Hepatocyte (in vitro differentiated cells): ENCODE measurements at regions not wholly inside any gene's neighbourhood (a gene's known extent, or its start where the extent isn't known, plus 50 kb on each side); places are given as distances from the start of the nearest gene placed in this dataset.
"Not testable (repeated sequence)": the region's sequence is repeated elsewhere in the genome, so short reads cannot be mapped to it uniquely, and the experiment has no call there.

ENCODE experiments used
- DNase-seq: peaks from one replicate; pipeline ENCODE4 v3.0.0-alpha.2; 2016; ENCODE audit warnings: low spot score
- H2AFZ ChIP-seq: fragments of 200-600 bp; sonication (generic); 2 replicates; pipeline ENCODE4 v1.6.0; 2016; ENCODE audit warnings: antibody characterized with exemption, mild to moderate bottlenecking
- H3K27ac ChIP-seq: fragments of 200-600 bp; sonication (generic); 2 replicates; pipeline ENCODE4 v1.5.1; 2016; ENCODE audit warnings: mild to moderate bottlenecking
- H3K27me3 ChIP-seq: fragments of 200-600 bp; sonication (generic); 2 replicates; pipeline ENCODE4 v1.6.1; 2016
- H3K36me3 ChIP-seq: fragments of 200-600 bp; sonication (generic); replicated peaks from 2 replicates; pipeline ENCODE4 v1.5.1; 2016; ENCODE audit warnings: low read depth; ENCODE audit not compliant: insufficient read depth
- H3K4me1 ChIP-seq: fragments of 200-600 bp; sonication (generic); 2 replicates; pipeline ENCODE4 v1.5.1; 2016; ENCODE audit warnings: mild to moderate bottlenecking, moderate library complexity; ENCODE audit not compliant: insufficient read depth
- H3K4me2 ChIP-seq: fragments of 200-600 bp; sonication (generic); 2 replicates; pipeline ENCODE4 v1.6.0; 2016
- H3K4me3 ChIP-seq: fragments of 200-600 bp; sonication (generic); 2 replicates; pipeline ENCODE4 v1.5.1; 2016; ENCODE audit warnings: mild to moderate bottlenecking
- H3K79me2 ChIP-seq: fragments of 200-600 bp; sonication (generic); 2 replicates; pipeline ENCODE4 v1.6.0; 2017; ENCODE audit warnings: mild to moderate bottlenecking
- H3K9me2 ChIP-seq: fragments of 200-600 bp; sonication (generic); replicated peaks from 2 replicates; pipeline ENCODE4 v1.6.0; 2017; ENCODE audit warnings: mild to moderate bottlenecking; ENCODE audit not compliant: insufficient read depth
- H3K9me3 ChIP-seq: fragments of 200-600 bp; sonication (generic); 2 replicates; pipeline ENCODE4 v1.5.1; 2016; ENCODE audit warnings: low read depth, mild to moderate bottlenecking
- H4K20me1 ChIP-seq: fragments of 200-600 bp; sonication (generic); 2 replicates; pipeline ENCODE4 v1.6.0; 2016; ENCODE audit warnings: mild to moderate bottlenecking; ENCODE audit not compliant: insufficient read depth, poor library complexity, severe bottlenecking
- CTCF ChIP-seq: fragments of 200-600 bp; sonication (generic); IDR thresholded peaks from 2 replicates; pipeline ENCODE4 v1.5.1; 2016; ENCODE audit warnings: antibody characterized with exemption, mild to moderate bottlenecking; ENCODE audit not compliant: poor library complexity
- EZH2 ChIP-seq: fragments of 200-600 bp; sonication (generic); IDR thresholded peaks from 2 replicates; pipeline ENCODE4 v1.6.1; 2016; ENCODE audit warnings: antibody characterized with exemption, mild to moderate bottlenecking, borderline replicate concordance
- EZH2phosphoT487 ChIP-seq: fragments of 200-600 bp; sonication (generic); IDR thresholded peaks from one replicate; pipeline ENCODE4 v1.6.1; 2018; ENCODE audit warnings: antibody characterized with exemption, mild to moderate bottlenecking, low read depth, moderate library complexity; ENCODE audit not compliant: unreplicated experiment, severe bottlenecking
- WGBS: methylation state at CpG from one replicate; pipeline ENCODE4 v1.1.6; 2016; ENCODE audit warnings: low lambda C conversion rate; ENCODE audit errors: missing lambda C conversion rate; 5-methylcytosine and 5-hydroxymethylcytosine counted together

DNA sequence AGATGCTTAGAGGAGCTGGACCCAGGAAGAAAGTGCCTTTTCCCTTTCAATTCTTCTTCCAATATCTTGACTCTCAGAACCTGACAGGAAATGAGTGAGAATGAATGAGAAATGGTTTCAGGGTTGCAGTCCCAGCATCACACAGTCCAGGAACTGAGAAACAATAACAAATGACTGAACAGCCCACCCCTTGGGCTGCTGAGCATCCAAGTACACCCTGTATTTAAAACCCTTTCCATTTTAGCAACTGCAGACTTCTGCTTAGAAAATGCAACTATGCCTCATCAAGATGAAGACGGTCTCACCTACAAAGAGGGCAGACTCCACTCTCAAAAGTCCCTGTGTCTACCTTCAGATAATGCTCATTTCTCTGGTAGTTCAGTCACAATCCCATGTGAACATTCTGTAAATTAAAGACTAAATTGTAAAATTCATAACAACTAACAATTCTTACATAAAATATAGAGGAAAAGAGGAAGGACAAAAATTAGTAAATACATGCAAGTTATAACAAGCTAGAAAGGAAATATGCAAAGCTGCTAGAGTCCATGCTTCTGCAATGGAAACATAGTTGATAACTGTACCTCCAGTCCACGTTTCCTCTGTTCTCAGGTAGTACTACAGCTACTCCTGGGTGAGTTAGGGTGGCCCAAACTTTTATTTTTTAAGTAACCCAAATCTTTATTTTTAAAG lies 316.5 kb downstream of the ICE1 start:
- TF ChIP-seq CTCF (no peak), EZH2 (no peak), EZH2phosphoT487 (no peak)
- Histone ChIP-seq H3K79me2 (no peaks in the 10 kb centered on the region), H3K27me3 (no peaks in the 10 kb centered on the region), H3K9me3 (no peaks in the 10 kb centered on the region), H3K9me2 (no peaks in the 10 kb centered on the region), H3K36me3 (no peaks in the 10 kb centered on the region), H3K4me3 (no peak overlapping the region), H3K27ac (no peak overlapping the region), H2AFZ (no peak overlapping the region), H4K20me1 (no peaks in the 10 kb centered on the region), H3K4me1 (no peaks in the 10 kb centered on the region), H3K4me2 (no peak overlapping the region)
- no peak for DNase-seq
- WGBS = 78% methylated on average over 2 of the region's 2 CpGs

DNA sequence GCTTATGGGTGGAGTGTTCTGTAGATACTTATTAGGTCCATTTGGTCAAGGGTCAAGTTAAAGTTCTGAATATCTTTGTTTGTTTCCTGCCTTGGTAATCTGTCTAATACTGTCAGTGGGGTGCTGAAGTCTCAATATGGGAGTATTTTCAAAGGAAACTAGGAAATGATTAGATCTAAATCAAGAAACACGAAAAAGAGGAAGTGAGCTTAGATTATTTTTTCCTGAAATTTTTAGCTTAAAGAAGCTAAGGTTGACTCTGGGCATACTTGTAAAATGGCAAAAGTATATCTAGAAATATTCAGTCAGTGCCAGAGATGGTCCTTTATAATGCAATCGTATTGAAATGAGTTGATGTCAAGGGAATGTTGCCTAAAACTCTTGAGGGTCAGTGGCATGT lies 313.5 kb downstream of the ICE1 start:
- TF ChIP-seq EZH2 = no peak
- TF ChIP-seq CTCF = no peak
- no peak for TF ChIP-seq EZH2phosphoT487
- Histone ChIP-seq H2AFZ (no peak overlapping the region), H3K9me3 (no peaks in the 10 kb centered on the region), H3K36me3 (no peaks in the 10 kb centered on the region), H3K4me3 (no peak overlapping the region), H3K9me2 (no peaks in the 10 kb centered on the region), H3K27ac (no peak overlapping the region), H4K20me1 (no peaks in the 10 kb centered on the region), H3K79me2 (no peaks in the 10 kb centered on the region), H3K27me3 (no peaks in the 10 kb centered on the region), H3K4me2 (no peak overlapping the region), H3K4me1 (no peaks in the 10 kb centered on the region)
- 79% methylated on average over 2 of the region's 2 CpGs for WGBS
- DNase-seq = no peak

GRCh38 chr5:5733058-5733457 lies 310.6 kb downstream of the ICE1 start:
- H3K9me2 ChIP-seq, DNase-seq, H3K4me3 ChIP-seq, H3K36me3 ChIP-seq, H3K79me2 ChIP-seq, H3K4me2 ChIP-seq, H3K9me3 ChIP-seq, H3K27me3 ChIP-seq, H4K20me1 ChIP-seq, H3K4me1 ChIP-seq, H3K27ac ChIP-seq, H2AFZ ChIP-seq: not testable (repeated sequence)
- 66% methylated on average over 2 of the region's 2 CpGs for WGBS

GRCh38 chr5:5726401-5726800 lies 303.9 kb downstream of the ICE1 start:
- Histone ChIP-seq H4K20me1 (no peaks in the 10 kb centered on the region), H3K27ac (no peak overlapping the region), H3K9me2 (no peaks in the 10 kb centered on the region), H3K36me3 (no peaks in the 10 kb centered on the region), H3K4me3 (no peak overlapping the region), H3K4me1 (no peaks in the 10 kb centered on the region), H3K4me2 (no peak overlapping the region), H3K9me3 (no peaks in the 10 kb centered on the region), H2AFZ (no peak overlapping the region), H3K27me3 (no peaks in the 10 kb centered on the region), H3K79me2 (no peaks in the 10 kb centered on the region)
- WGBS = 77% methylated on average over 6 of the region's 6 CpGs
- TF ChIP-seq EZH2 (no peak), EZH2phosphoT487 (no peak), CTCF (no peak)
- DNase-seq = no peak
